T-helper 17 cell (primary cell): ENCODE measurements at regions not wholly inside any gene's neighbourhood (a gene's known extent, or its start where the extent isn't known, plus 50 kb on each side); places are given as distances from the start of the nearest gene placed in this dataset.

Experiments used
- ATAC-seq: fragments of 150-1000 bp; cut with Tn5 transposase; 2 replicates; pipeline ENCODE4 v1.10.0; 2021; ENCODE audit warnings: mild to moderate bottlenecking, moderate library complexity
- DNase-seq, 3 donors: peaks; one replicate each; pipeline versions ENCODE4 v3.0.0 to v3.0.0-alpha.2; 2020 to 2021
- H3K9me3 ChIP-seq: one replicate; pipeline ENCODE4 v1.7.0; 2013; ENCODE audit warnings: low read length, mild to moderate bottlenecking; ENCODE audit not compliant: control insufficient read depth, poor library complexity, severe bottlenecking
- H3K27ac Mint-ChIP-seq: one replicate; pipeline ENCODE4 v1.8.0; 2022; ENCODE audit warnings: mild to moderate bottlenecking, moderate library complexity, mixed read lengths
- H3K27me3 Mint-ChIP-seq: one replicate; pipeline ENCODE4 v1.8.0; 2022; ENCODE audit warnings: mixed read lengths
- H3K36me3 Mint-ChIP-seq: one replicate; pipeline ENCODE4 v1.8.0; 2022; ENCODE audit warnings: low read depth, mixed read lengths
- H3K4me1 Mint-ChIP-seq: one replicate; pipeline ENCODE4 v1.8.0; 2022; ENCODE audit warnings: mild to moderate bottlenecking, mixed read lengths
- H3K4me3 Mint-ChIP-seq: one replicate; pipeline ENCODE4 v1.8.0; 2022; ENCODE audit warnings: mild to moderate bottlenecking, moderate library complexity, mixed read lengths

DNA sequence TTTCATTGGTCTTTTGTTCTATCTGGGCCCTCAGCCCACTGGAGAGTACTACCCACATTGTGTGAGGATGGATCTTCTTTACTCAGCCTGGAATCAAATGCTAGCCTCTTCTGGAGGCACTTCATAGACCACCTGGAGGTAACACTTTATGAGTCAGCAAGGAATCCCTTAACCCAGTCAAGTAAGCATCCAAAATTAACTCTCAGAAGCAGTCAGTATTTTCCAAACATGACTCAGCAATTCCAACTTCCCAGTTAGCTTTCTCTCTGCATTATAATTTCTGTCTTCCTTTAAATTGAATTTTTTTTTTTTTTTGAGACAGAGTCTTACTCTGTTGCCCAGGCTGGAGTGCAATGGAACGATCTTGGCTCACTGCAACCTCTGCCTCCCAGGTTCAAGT is 142.7 kb downstream of the ACKR3 start:
- DNase-seq = no peak
- ATAC-seq = no peak
- no peak overlapping the region for H3K27ac Mint-ChIP-seq
- no peaks in the 10 kb centered on the region for H3K4me1 Mint-ChIP-seq
- no peaks in the 10 kb centered on the region for H3K9me3 ChIP-seq
- no peaks in the 10 kb centered on the region for H3K36me3 Mint-ChIP-seq
- H3K4me3 Mint-ChIP-seq = no peak overlapping the region
- peaks cover 34% of the 10 kb centered on the region for H3K27me3 Mint-ChIP-seq

DNA sequence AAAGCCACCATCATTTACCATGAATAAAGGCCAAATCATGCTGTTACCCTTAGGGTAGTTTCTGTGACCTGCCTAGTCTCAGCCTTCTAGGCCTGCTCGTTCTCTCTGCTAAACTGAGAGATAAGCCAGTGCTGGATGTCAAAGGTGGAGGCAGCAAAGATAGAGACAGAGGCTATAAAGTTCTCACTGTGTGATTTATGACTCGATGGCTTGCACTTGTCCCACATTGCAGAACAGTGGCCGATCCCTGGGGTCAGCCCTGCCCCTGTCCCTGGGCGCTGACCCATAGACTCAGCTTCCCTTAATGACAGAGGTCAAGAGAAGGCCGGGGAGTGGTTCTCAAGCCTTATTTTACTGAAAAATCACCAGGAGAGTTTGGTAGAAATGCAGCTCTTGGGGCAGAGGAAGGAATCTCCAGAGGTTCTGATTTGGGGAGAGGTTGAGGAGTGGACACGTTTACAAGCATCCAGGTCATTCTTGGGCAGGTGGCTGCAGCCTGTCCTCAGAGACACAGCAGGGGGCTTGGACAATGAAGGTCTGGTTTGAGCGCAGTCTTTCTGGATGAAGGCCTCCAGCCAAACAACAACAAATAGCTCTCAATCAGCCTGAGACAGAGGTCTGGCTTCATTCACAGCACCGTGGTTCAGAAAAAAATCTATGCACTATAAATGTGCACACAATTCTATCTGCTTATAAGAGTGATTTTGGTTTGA is 143.5 kb downstream of the ACKR3 start:
- H3K9me3 ChIP-seq = no peaks in the 10 kb centered on the region
- H3K4me1 Mint-ChIP-seq = no peaks in the 10 kb centered on the region
- no peaks in the 10 kb centered on the region for H3K36me3 Mint-ChIP-seq
- peaks cover 34% of the 10 kb centered on the region for H3K27me3 Mint-ChIP-seq
- DNase-seq = no peak
- ATAC-seq = no peak
- no peak overlapping the region for H3K4me3 Mint-ChIP-seq
- no peak overlapping the region for H3K27ac Mint-ChIP-seq

DNA sequence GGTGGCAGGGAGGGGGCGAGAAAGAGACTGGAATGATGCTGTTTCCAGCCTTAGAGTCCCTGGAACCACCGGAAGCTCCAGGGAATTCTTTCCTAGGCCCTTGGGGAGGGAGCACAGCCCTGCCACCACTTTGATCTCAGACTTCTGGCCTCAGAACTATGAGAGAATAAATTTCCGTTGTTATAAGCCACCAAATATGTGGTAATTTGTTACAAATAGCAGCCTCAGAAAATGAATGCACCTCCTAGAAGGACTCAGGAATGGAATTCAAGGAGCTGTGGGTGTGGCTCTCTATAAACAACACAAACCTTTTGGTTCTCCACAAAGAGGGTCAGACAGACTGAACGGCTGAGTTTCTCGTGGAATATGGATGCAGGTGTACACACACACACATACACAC is 144.5 kb downstream of the ACKR3 start:
- DNase-seq (no peak), ATAC-seq (no peak)
- H3K27me3 Mint-ChIP-seq = peaks cover 39% of the 10 kb centered on the region
- H3K36me3 Mint-ChIP-seq = no peaks in the 10 kb centered on the region
- H3K9me3 ChIP-seq = no peaks in the 10 kb centered on the region
- no peaks in the 10 kb centered on the region for H3K4me1 Mint-ChIP-seq
- no peak overlapping the region for H3K4me3 Mint-ChIP-seq
- H3K27ac Mint-ChIP-seq = no peak overlapping the region

DNA sequence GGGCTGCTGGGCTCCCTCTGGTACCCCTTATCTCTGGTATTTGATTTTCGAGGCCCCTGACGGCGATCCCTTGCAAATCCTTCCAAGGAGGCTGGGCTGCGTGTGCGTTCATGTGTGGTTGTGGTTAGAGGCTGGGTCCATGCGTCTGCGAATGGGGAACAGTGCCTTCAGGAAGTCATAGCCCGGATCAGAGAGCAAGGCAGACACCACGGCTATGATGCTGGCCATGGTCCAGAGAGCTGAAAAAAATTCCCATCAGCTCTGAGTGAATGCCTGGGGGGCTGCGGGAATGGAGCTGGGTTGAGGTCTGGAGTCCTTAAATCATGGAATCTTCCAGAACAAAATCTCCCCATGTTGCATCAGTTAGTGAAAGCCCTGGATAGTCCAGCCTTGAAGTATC is 145.5 kb downstream of the ACKR3 start:
- no peaks in the 10 kb centered on the region for H3K36me3 Mint-ChIP-seq
- ATAC-seq = no peak
- H3K9me3 ChIP-seq = no peaks in the 10 kb centered on the region
- DNase-seq = no peak
- no peak overlapping the region for H3K27ac Mint-ChIP-seq
- no peaks in the 10 kb centered on the region for H3K4me1 Mint-ChIP-seq
- H3K4me3 Mint-ChIP-seq = no peak overlapping the region
- H3K27me3 Mint-ChIP-seq = peaks cover 49% of the 10 kb centered on the region

DNA sequence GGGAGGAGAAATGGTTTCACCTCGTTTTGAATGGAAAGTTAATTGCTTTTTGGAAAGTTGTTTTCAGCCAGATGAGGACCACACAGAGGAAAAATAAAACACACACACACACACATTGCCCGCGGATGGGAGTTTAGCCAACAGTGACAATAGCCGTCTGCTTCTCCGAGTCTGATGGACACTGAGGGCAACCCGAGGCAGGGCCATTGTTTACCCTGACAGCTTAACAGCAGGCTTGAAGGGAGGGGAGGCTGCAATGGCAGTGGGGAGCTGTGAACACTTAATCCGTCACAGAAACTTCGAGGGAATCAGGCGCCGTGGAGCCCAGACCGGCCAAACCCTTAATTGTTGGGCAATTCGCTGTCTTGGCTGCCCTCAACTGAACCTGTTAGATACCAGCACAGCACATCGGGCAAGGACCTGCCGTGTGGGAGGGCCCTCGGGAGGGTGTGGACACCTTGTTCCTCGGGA is 145.9 kb downstream of the ACKR3 start:
- ATAC-seq (no peak), DNase-seq (no peak)
- H3K4me3 Mint-ChIP-seq = no peak overlapping the region
- H3K9me3 ChIP-seq = no peaks in the 10 kb centered on the region
- no peaks in the 10 kb centered on the region for H3K36me3 Mint-ChIP-seq
- no peak overlapping the region for H3K27ac Mint-ChIP-seq
- H3K4me1 Mint-ChIP-seq = no peaks in the 10 kb centered on the region
- peaks cover 50% of the 10 kb centered on the region for H3K27me3 Mint-ChIP-seq

DNA sequence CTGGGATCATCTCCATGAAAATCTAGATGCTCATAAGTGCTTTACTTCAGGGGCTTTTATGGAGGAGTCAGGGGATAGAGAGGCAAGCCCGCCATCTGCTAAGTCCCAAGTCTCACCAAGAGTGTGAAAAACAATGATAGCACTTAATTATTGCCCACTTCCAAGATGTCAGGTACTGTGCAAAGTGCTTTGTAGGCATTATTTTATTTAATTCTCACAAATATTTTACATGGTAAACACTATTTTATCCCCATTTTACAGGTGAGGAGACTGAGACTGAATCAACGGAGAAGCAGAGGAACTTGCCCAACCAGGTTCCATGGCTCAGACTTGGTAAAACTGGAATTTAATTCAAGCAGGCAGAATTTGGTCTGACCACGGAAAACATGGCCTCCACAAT is 147.5 kb downstream of the ACKR3 start:
- Mint-ChIP-seq H3K27me3 (peaks cover 56% of the 10 kb centered on the region), H3K36me3 (no peaks in the 10 kb centered on the region), H3K27ac (no peak overlapping the region), H3K4me3 (no peak overlapping the region), H3K4me1 (no peaks in the 10 kb centered on the region)
- no peaks in the 10 kb centered on the region for H3K9me3 ChIP-seq
- ATAC-seq = no peak
- no peak for DNase-seq

DNA sequence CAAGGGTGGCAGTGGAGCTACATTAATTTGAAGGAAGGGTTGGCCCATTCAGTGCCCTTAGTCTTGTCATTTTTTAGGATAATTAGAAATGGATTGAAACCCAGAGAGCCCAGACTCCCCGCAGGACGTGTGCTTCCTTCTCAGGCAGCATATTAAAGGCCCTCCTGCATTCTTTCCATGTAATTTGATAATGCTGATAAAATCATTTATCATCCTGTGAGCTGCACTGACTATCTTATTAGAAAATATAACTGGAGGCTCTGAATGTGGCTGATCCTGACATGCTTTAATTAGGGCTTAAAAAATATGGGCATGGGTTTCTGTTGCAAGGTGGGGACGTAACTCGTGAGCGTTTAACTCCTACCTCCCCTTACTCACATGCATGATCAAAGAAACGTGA is 148.1 kb downstream of the ACKR3 start:
- H3K4me1 Mint-ChIP-seq = no peaks in the 10 kb centered on the region
- DNase-seq = no peak
- H3K36me3 Mint-ChIP-seq = no peaks in the 10 kb centered on the region
- ATAC-seq = no peak
- H3K9me3 ChIP-seq = no peaks in the 10 kb centered on the region
- no peak overlapping the region for H3K27ac Mint-ChIP-seq
- H3K27me3 Mint-ChIP-seq = peaks cover 56% of the 10 kb centered on the region
- H3K4me3 Mint-ChIP-seq = no peak overlapping the region

DNA sequence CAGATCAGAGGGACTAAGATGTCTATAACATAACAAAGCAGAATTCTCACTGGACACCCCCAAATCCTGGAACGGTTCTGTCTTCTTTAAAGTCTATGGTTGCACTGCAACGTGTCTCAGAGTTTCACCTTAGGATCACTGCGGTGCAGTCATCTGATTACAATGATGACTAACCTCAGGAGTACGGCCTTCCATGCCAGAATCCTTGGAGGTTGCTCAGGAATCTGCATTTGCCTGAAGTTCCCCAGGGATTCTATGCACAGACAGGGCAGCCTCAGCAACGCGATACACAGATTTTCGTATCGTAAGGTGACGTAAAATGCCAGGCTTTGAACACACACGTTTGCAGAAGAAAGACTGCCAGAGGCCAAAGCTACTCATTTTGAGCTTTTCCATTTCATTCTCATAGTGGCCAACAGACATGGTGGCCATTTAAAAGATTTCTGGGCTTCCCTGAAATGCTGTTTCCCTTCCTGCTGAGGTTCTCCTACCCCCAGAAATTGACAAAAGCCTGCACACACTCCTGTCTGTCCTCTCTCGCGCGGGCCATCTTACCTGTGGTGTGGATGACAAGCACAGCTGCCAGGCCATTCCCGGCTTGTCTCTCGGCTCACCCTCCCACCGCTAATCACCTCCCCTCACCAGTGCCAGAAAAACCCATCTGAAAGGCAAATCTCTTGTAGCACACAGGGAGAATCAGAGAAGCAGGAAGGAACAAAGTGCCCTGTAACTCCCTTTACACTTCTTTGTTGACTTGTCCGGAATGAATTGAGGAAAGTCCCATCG is 148.8 kb downstream of the ACKR3 start:
- Mint-ChIP-seq H3K4me1 (no peaks in the 10 kb centered on the region), H3K27me3 (peaks cover 50% of the 10 kb centered on the region), H3K36me3 (no peaks in the 10 kb centered on the region), H3K4me3 (no peak overlapping the region), H3K27ac (no peak overlapping the region)
- no peak for ATAC-seq
- H3K9me3 ChIP-seq = no peaks in the 10 kb centered on the region
- DNase-seq = no peak

DNA sequence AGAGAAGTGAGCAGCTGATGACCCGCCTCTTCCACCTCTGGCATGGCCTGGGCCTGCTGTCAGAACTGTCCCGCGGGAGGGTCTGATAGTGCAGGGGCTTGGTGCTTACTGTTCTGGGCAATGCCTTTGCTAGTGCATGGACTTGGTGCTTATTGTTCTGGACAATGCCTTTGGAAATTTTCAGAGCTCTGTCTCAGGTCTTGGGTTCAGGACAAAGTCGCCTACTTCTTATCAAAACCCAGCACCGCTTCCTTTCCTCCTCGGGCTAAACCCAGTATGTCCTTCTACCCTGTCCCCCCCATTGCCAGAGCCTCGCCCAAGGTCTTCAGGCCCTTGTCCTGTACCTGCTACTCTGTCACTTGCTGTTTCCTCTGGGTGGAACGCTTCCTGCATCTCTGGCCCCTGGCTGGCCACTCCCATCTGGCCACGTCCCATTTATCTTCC is 149.6 kb downstream of the ACKR3 start:
- H3K4me1 Mint-ChIP-seq = no peaks in the 10 kb centered on the region
- ATAC-seq (no peak), DNase-seq (no peak)
- no peak overlapping the region for H3K27ac Mint-ChIP-seq
- no peaks in the 10 kb centered on the region for H3K36me3 Mint-ChIP-seq
- H3K27me3 Mint-ChIP-seq = peaks cover 44% of the 10 kb centered on the region
- no peak overlapping the region for H3K4me3 Mint-ChIP-seq
- H3K9me3 ChIP-seq = no peaks in the 10 kb centered on the region

DNA sequence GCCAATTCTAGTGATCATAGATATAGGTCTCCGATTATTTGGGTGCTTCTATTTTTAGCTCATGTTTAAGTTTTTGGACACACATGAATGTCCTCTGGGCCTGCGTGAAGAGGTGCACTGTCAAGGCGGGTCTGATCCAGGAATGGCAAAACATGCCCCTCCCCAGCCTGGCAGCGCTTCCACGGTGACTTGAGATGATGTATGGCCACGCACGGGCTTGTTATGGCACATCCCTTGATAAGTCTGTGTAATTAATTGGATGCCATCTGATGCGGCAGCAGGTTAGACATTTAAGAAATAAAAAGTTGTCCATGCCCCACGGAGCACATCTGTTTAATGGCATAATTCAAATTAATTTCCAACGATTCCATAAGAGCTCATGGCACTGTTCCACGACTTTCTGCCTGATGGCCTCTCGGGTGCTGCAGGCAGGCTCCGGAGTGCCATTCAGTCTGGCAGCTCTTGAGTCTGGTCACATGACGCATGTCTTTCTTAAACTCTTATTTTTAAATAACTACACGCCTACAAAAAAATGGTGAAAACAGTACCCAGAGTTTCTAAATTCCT is 151.4 kb downstream of the ACKR3 start:
- Mint-ChIP-seq H3K36me3 (no peaks in the 10 kb centered on the region), H3K27me3 (peaks cover 36% of the 10 kb centered on the region), H3K4me1 (no peaks in the 10 kb centered on the region), H3K4me3 (no peak overlapping the region), H3K27ac (no peak overlapping the region)
- DNase-seq (no peak), ATAC-seq (no peak)
- no peaks in the 10 kb centered on the region for H3K9me3 ChIP-seq

DNA sequence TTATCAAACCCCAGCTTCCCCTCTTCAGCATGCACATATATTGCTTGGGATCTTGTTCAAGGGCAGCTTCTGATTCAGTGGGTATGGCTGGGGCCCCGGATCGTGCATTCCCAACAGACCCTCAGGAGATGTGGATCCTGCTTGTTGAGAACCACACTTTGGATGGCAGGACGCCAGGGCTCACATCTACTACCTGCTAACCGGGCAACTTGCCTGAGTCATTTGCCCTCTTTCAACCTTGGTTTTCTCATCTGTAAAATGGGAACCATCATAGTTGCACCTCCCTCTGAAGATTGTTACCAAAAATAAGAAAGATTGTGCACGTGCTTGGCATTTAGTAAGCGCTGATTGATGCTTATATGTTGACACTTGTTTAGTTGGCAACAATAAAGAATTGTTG is 154.6 kb downstream of the ACKR3 start:
- Mint-ChIP-seq H3K36me3 (no peaks in the 10 kb centered on the region), H3K4me3 (no peak overlapping the region), H3K27me3 (peaks cover 38% of the 10 kb centered on the region), H3K27ac (no peak overlapping the region), H3K4me1 (no peaks in the 10 kb centered on the region)
- ATAC-seq = no peak
- DNase-seq = no peak
- no peaks in the 10 kb centered on the region for H3K9me3 ChIP-seq

DNA sequence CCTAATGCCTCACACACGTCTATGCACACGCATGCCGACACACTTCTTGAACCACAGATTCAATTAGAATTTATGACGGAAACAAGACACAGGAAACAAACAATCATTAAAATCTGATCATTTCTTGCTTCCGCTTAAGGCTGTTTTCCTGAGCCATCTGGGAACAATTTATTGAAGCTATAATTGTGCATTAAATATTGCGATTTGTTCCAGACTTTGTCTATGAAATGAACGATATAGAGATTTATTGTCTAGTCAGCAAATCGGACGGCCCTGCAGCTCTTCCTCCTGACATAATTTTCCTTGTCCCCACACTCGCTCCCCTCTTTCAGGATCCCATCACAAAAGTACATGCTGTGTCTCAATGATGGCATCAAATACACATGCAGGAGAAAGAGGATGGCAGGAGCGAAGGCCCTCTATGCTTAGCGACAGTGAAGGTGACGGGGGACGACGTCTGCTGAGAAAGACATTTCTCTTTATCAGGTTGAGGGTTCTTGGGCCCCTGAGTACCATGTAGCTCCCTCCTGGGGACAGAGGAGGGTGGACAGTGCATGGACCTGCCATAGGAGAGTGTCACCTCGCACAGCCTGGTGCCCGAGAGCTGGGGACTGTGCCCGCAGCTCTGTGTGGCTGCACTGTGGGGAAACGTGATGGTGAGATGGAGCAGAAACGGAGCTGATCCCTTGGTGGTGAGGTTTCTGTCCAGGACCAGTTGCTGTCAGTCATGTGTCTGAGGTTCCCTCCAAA is 157.3 kb downstream of the ACKR3 start:
- H3K27me3 Mint-ChIP-seq = peaks cover 30% of the 10 kb centered on the region
- no peaks in the 10 kb centered on the region for H3K36me3 Mint-ChIP-seq
- no peak overlapping the region for H3K4me3 Mint-ChIP-seq
- no peaks in the 10 kb centered on the region for H3K9me3 ChIP-seq
- H3K4me1 Mint-ChIP-seq = no peaks in the 10 kb centered on the region
- DNase-seq (no peak), ATAC-seq (no peak)
- no peak overlapping the region for H3K27ac Mint-ChIP-seq
